ENCODE measurements at regions not wholly inside any gene's neighbourhood (a gene's known extent, or its start where the extent isn't known, plus 50 kb on each side); places are given as distances from the start of the nearest gene placed in this dataset.

DNA sequence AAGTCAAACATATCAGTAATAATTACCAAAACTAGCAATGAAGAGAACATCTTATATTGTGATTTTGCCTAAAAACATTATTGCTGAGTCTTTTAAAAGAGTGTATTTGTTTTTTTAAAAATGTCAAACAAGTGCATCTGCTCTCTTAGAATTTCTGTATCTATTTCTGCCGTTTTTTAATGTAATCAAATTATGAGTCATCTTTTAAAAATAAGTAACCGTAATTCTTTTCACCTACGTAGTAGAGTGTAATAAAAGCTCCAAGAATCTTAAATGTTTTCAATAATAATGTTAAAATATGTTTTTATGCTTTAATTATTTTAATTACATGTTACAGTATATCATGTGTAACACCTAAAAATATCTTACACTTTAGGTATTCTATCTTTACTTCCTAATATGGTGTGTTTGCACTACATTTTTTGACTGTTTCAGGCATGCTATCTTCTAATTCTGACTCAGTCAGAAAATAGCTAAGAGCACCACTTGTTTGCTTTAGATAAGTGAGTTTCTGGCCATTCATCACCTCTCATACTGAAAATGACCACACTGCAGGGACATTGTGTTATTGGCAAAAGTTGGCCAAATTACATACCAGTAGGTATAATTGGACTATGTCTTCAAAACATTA lies 368.5 kb downstream of the PCDH7 start:
- Histone ChIP-seq H3K4me3 (no peak overlapping the region), H3K9me3 (no peaks in the 10 kb centered on the region), H3K27ac (peak overlapping the region in 8 of 10 donors; percentile 53 to 85 (median 77)), H3K4me1 (peaks cover 0 to 28% (median 2%) of the 10 kb centered on the region in 9 donors), H3K27me3 (no peaks in the 10 kb centered on the region), H3K36me3 (no peaks in the 10 kb centered on the region)
- WGBS, 2 donors = 44% methylated on average over 3 of the region's 3 CpGs
- intact Hi-C loops (cut with DNase I) = no loop called here
- TF ChIP-seq, protein P1, sequence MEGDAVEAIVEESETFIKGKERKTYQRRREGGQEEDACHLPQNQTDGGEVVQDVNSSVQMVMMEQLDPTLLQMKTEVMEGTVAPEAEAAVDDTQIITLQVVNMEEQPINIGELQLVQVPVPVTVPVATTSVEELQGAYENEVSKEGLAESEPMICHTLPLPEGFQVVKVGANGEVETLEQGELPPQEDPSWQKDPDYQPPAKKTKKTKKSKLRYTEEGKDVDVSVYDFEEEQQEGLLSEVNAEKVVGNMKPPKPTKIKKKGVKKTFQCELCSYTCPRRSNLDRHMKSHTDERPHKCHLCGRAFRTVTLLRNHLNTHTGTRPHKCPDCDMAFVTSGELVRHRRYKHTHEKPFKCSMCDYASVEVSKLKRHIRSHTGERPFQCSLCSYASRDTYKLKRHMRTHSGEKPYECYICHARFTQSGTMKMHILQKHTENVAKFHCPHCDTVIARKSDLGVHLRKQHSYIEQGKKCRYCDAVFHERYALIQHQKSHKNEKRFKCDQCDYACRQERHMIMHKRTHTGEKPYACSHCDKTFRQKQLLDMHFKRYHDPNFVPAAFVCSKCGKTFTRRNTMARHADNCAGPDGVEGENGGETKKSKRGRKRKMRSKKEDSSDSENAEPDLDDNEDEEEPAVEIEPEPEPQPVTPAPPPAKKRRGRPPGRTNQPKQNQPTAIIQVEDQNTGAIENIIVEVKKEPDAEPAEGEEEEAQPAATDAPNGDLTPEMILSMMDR (IDR thresholded peaks at IDR 0.05) = no peak
- DNase-seq (peak in 1 of 2 donors; percentile 16), ATAC-seq (peak; percentile 61 to 94 (median 86))

DNA sequence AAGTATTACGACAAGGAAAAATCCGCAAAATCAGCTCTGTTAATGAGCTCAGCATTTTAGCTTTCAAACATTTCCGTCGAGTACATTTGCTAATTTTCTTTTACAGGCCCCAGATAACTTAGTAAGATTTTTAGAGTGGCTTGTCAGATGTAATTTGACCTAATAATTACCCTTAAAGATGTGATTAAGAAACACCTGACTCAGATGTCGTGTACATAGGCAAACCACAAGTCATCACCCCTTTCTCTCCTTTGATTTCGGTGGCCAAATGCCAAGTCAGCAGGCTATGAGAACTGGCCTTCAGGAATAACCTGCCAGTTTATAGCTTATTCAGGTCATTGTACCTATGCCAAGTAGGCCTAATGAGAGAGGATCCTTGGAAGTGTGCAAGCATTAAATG lies 369.6 kb downstream of the PCDH7 start:
- no peaks in the 10 kb centered on the region for H3K9me3 ChIP-seq
- no peak overlapping the region for H3K4me3 ChIP-seq
- WGBS, 2 donors = 48 to 60% methylated on average over 6 of the region's 6 CpGs
- peak in 1 of 2 donors; percentile 67 for DNase-seq
- intact Hi-C loops (cut with DNase I) = no loop called here
- no peaks in the 10 kb centered on the region for H3K36me3 ChIP-seq
- peak; percentile 63 to 91 (median 88) for ATAC-seq
- H3K4me1 ChIP-seq = peaks cover 0 to 24% (median 2%) of the 10 kb centered on the region in 9 donors
- TF ChIP-seq, protein P1 (IDR thresholded peaks at IDR 0.05) = no peak
- H3K27ac ChIP-seq = peak overlapping the region in 8 of 10 donors; percentile 53 to 85 (median 77)
- H3K27me3 ChIP-seq = no peaks in the 10 kb centered on the region

DNA sequence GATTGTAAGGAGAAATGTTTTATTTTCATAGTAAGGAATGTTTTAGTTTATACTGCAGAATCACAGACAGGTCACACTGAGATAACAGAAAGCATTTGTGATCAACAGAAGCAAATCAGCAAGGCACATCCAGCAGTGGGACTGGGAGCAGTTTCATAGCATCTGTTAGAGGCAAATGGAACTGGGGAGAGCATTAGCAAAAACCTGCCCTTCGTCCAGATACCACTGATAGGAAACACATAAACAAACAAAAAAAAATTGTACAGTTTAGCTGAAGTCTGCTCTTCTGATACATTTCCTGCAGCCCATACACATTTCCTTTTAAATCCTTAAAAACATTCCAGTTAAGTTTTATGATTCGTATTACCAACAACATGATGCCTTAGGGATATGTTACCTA lies 374.3 kb downstream of the PCDH7 start:
- TF ChIP-seq, protein P1 (IDR thresholded peaks at IDR 0.05) = no peak
- Histone ChIP-seq H3K9me3 (no peaks in the 10 kb centered on the region), H3K36me3 (no peaks in the 10 kb centered on the region), H3K4me1 (peaks cover 0 to 29% (median 0%) of the 10 kb centered on the region in 9 donors), H3K4me3 (no peak overlapping the region), H3K27me3 (no peaks in the 10 kb centered on the region), H3K27ac (no peak overlapping the region)
- intact Hi-C loops (cut with DNase I) = no loop called here
- DNase-seq (no peak), ATAC-seq (no peak)
- WGBS, 2 donors = 52 to 65% methylated on average over 2 of the region's 2 CpGs

DNA sequence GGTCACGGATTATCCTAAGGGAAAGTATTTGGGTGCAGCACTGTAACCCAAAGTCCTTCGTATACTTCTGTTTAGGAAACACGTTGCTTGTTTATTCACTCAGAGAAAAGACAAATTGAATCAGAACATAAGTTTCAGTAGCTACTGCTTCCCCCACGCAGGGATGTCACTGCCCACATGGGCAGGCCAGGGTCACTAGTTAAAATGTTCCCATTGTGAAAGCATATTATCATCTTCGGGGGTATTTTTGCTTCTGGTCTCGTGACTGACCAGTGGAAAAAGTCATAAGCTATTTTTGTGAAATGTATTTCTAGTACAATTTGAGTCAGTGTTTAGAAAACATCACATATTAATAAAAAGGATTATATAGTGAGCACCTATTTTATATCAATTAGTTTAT lies 377.8 kb downstream of the PCDH7 start:
- no peak for DNase-seq
- intact Hi-C loops (cut with DNase I) = no loop called here
- Histone ChIP-seq H3K27me3 (no peaks in the 10 kb centered on the region), H3K27ac (peak overlapping the region in 5 of 10 donors; percentile 29 to 52 (median 35)), H3K9me3 (no peaks in the 10 kb centered on the region), H3K4me1 (peaks cover 0 to 47% (median 5%) of the 10 kb centered on the region in 9 donors), H3K36me3 (no peaks in the 10 kb centered on the region), H3K4me3 (no peak overlapping the region)
- ATAC-seq = peak in 3 of 8 donors; percentile 40 to 80 (median 55)
- TF ChIP-seq, protein P1 (IDR thresholded peaks at IDR 0.05) = no peak
- 57 to 61% methylated on average over 6 of the region's 6 CpGs for WGBS, 2 donors
